ENCODE measurements at regions not wholly inside any gene's neighbourhood (a gene's known extent, or its start where the extent isn't known, plus 50 kb on each side); places are given as distances from the start of the nearest gene placed in this dataset.

- TF ChIP-seq CTCF (IDR thresholded peaks at IDR 0.05; ENCODE audit: extremely low read depth in 1 of 2, insufficient read depth in 1 of 2, low read depth in 1 of 2, low read length in 2 of 2) (no peak), GATA2 (IDR thresholded peaks at IDR 0.05; ENCODE audit: insufficient read depth, insufficient read length, low read depth, low read length) (no peak), EZH2 (IDR thresholded peaks at IDR 0.05; ENCODE audit: borderline replicate concordance, low read depth, low read length, severe bottlenecking) (no peak), POLR2A (IDR thresholded peaks at IDR 0.05; ENCODE audit: low read depth, low read length) (no peak), FOS (IDR thresholded peaks at IDR 0.05; ENCODE audit: borderline replicate concordance, insufficient read depth, low read length) (no peak), POLR2AphosphoS5 (IDR thresholded peaks at IDR 0.05; ENCODE audit: insufficient read depth, low read depth, low read length) (no peak), MYC (IDR thresholded peaks at IDR 0.05; ENCODE audit: low read depth, low read length) (no peak)
- TF ChIP-seq, protein P1, sequence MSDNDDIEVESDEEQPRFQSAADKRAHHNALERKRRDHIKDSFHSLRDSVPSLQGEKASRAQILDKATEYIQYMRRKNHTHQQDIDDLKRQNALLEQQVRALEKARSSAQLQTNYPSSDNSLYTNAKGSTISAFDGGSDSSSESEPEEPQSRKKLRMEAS (IDR thresholded peaks at IDR 0.05; ENCODE audit: insufficient read depth, insufficient read length): no peak
Measured at GRCh38 chr6:130682066-130682465, 145.1 kb upstream of the SMLR1 start.

All from endothelial cell of umbilical vein (primary cell).